Type B pancreatic cell (in vitro differentiated cells): ENCODE measurements at regions not wholly inside any gene's neighbourhood (a gene's known extent, or its start where the extent isn't known, plus 50 kb on each side); places are given as distances from the start of the nearest gene placed in this dataset.

Experiments used
- DNase-seq: peaks from one replicate; pipeline ENCODE4 v3.0.0; 2021; ENCODE audit warnings: mixed read lengths; ENCODE audit not compliant: unreplicated experiment; ENCODE audit errors: extremely low spot score
- H3K27ac Mint-ChIP-seq: 2 replicates; pipeline ENCODE4 v1.8.0; 2021; ENCODE audit warnings: mild to moderate bottlenecking, mixed read lengths
- H3K27me3 Mint-ChIP-seq: 2 replicates; pipeline ENCODE4 v1.8.0; 2021; ENCODE audit warnings: mixed read lengths
- H3K36me3 Mint-ChIP-seq: 2 replicates; pipeline ENCODE4 v1.8.0; 2021; ENCODE audit warnings: mixed read lengths
- H3K4me1 Mint-ChIP-seq: one replicate; pipeline ENCODE4 v1.8.0; 2021; ENCODE audit warnings: mixed read lengths; ENCODE audit not compliant: unreplicated experiment
- H3K4me3 Mint-ChIP-seq: 2 replicates; pipeline ENCODE4 v1.8.0; 2021; ENCODE audit warnings: mild to moderate bottlenecking, mixed read lengths
- H3K9me3 Mint-ChIP-seq: 2 replicates; pipeline ENCODE4 v1.8.0; 2021; ENCODE audit warnings: mixed read lengths
- TF ChIP-seq, protein P1 (sequence below): fragments of 200-600 bp; sonication (generic); conservative IDR thresholded peaks from 2 replicates; pipeline ENCODE4 v1.5.0; 2021; ENCODE audit warnings: antibody characterized with exemption, mild to moderate bottlenecking

DNA sequence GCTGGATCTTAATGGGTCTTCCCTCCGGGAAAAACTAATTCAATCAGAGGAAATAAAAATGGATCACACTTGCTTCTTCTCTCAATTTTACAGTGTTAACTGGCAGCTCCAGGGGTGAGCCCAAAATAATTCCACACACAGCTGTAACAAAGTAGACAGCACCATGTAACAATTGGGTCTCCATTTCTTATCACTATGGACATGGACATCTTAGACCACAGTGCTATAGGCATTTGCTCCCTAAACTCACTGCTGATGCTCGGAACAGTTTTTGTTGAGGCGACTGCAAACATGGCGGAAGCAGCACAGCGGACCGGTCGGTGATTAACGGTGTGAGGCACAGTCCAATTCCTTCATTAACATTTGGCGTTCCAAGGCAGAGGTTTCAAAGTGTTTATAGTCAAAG lies 144.7 kb upstream of the NCK2 start:
- no peaks in the 10 kb centered on the region for H3K27me3 Mint-ChIP-seq
- no peaks in the 10 kb centered on the region for H3K36me3 Mint-ChIP-seq
- H3K4me3 Mint-ChIP-seq = no peak overlapping the region
- peaks cover 8% of the 10 kb centered on the region for H3K4me1 Mint-ChIP-seq
- H3K27ac Mint-ChIP-seq = no peak overlapping the region
- DNase-seq = no peak
- no peaks in the 10 kb centered on the region for H3K9me3 Mint-ChIP-seq
- TF ChIP-seq, protein P1, sequence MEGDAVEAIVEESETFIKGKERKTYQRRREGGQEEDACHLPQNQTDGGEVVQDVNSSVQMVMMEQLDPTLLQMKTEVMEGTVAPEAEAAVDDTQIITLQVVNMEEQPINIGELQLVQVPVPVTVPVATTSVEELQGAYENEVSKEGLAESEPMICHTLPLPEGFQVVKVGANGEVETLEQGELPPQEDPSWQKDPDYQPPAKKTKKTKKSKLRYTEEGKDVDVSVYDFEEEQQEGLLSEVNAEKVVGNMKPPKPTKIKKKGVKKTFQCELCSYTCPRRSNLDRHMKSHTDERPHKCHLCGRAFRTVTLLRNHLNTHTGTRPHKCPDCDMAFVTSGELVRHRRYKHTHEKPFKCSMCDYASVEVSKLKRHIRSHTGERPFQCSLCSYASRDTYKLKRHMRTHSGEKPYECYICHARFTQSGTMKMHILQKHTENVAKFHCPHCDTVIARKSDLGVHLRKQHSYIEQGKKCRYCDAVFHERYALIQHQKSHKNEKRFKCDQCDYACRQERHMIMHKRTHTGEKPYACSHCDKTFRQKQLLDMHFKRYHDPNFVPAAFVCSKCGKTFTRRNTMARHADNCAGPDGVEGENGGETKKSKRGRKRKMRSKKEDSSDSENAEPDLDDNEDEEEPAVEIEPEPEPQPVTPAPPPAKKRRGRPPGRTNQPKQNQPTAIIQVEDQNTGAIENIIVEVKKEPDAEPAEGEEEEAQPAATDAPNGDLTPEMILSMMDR = no peak

DNA sequence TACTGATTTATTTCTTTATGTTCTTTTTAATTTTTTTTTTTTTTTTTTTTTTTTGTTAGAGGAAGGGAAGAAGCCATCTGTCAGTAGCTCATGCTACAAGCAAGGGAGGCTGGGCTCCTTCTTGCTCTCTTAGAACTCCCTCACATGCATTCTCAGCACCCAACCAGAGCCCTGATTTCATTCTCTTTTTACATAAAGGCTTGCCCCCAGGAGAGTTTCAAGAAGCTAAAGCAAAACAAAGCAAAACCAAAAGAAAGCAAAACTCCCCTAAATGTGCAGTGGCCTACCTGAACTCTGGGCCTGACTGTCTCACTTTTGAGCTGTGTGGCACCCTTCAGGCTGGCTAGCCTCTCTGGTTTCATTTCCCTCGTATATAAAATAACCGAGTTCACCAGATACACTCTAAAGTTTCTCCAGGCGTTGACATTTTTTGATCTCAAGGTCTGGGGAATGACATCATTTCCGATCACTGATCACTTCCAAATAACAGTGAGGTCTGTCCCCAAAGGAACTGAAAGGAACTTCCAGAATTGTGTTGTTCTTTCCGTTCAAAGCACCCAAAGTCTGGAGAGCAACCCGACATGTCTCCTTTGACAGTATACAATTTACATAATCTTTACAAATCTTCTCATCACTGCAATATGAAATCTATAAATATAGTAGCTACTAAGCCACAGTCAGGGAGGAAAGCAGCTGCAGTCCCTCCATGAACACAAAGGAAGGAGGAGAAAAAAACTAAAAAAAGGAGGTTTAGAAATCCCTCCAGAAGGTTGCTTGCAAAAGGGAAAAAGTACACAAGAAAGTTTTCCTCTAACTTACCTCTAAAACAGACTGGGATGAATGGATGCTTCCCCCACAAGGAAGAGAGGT lies 145.6 kb upstream of the NCK2 start:
- TF ChIP-seq, protein P1 = no peak
- Mint-ChIP-seq H3K27ac (no peak overlapping the region), H3K27me3 (no peaks in the 10 kb centered on the region), H3K4me1 (peaks cover 8% of the 10 kb centered on the region), H3K4me3 (no peak overlapping the region), H3K36me3 (no peaks in the 10 kb centered on the region), H3K9me3 (no peaks in the 10 kb centered on the region)
- no peak for DNase-seq

DNA sequence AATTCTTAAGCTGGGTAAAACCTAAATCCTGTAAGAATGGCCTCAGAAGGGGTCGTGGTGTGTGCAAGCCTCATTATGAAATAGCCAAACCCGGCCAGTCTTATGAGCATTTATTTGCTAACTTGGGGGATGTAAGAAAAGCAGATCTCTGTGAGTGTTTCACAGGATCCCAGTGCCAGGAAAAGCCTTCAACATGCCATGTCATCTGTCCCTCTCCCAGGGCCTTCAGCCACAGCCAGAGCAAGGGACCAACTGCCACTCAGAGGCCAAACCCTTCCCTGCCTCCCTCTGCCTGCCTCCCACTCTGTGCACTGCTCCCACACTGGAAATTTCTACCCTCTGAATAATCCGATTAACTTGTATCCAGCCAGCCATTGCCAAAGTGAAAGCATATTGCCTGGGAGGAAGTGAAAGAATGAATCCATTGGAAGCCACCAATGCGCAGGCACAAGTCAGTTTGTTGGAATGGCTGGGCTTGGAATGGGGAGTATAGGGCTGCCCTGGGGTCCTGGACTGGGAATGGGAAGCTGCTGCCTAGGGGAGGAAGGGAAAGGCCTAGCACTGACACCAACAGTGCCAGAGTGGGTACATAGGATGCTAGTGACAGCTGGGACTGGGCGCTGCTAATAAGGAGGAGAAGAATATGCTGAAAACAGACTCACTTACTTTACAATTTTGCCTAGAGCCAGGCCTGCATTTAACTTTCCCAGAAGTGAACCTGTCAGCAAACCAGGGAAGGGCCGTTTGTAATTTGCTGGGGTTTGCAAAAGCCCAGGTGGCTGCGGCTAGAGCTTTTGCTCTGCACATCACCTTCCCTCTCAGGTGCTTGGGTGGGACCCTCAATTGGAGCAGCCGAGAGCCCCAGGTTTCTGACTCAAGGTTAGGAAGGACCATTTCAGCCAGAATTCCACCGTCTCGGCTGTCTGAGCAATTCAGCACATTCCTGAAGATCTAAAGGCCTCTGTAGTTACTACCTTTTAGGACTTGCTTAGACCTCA lies 146.6 kb upstream of the NCK2 start:
- no peak for DNase-seq
- no peaks in the 10 kb centered on the region for H3K36me3 Mint-ChIP-seq
- peaks cover 11% of the 10 kb centered on the region for H3K4me1 Mint-ChIP-seq
- H3K27ac Mint-ChIP-seq = no peak overlapping the region
- H3K27me3 Mint-ChIP-seq = no peaks in the 10 kb centered on the region
- no peaks in the 10 kb centered on the region for H3K9me3 Mint-ChIP-seq
- TF ChIP-seq, protein P1 = no peak
- H3K4me3 Mint-ChIP-seq = no peak overlapping the region

DNA sequence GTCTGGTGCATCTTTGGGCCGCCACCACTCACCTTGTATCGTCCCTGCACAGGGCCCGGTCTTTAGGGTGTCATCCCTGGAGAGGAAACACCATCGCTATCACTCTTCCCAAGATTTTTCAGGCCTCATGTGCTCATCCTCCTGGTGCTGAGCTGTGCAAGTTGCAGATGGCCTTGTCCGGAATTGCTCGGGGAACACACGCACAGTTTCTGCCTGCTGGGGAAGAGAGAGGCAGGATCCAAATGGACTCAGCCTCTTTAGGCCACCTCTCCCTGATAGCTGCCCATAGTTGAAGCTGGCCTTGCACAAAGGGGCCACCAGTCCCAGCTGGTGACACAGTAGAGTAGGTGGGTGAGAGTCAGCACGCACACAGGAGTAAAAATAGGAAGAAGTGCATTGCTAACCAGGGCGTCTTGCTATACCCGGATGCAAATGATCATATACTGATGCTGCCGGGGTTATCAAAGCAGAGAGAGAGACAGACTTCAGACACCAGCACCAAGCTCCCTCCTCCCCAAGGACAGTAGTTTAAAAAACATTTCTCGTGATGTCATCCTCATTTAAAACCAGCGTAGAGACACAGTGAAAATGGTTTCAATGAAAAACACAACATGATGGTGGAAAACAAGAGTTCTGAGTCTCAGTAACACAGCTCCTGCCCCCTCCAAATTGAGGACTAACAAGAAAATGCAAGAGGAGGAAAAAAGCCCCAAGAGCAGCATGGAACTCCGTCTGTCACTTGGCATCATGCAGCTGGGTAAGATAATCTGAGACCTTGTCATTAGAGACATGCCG lies 147.5 kb upstream of the NCK2 start:
- H3K4me3 Mint-ChIP-seq = no peak overlapping the region
- TF ChIP-seq, protein P1 = no peak
- H3K27ac Mint-ChIP-seq = no peak overlapping the region
- H3K36me3 Mint-ChIP-seq = no peaks in the 10 kb centered on the region
- H3K9me3 Mint-ChIP-seq = no peaks in the 10 kb centered on the region
- DNase-seq = no peak
- H3K4me1 Mint-ChIP-seq = peaks cover 20% of the 10 kb centered on the region
- H3K27me3 Mint-ChIP-seq = no peaks in the 10 kb centered on the region

DNA sequence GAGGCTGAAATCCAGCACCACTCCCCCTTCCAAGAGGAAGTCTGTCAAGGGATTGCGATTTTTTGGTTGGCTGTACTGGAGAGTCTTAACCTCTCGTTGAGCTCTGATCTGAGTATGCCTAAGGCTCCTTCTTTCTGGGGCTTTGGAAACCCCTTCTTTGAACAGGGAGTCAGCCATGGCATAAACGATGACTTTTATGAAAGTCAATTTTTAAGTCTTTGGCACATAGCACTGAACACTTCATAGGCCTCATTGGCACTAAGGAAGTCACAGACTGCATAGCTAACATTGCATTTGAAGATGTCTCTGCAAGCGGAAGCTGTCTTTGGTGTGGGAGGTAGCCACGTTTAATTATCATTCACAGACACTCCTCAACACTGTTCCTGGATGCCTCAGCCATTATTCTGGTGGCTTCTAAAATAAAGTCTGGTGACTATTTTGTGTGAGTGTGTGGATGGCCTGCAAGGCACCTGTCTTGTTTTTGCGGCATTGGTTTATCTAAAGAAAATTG lies 148.2 kb upstream of the NCK2 start:
- no peak overlapping the region for H3K27ac Mint-ChIP-seq
- H3K9me3 Mint-ChIP-seq = no peaks in the 10 kb centered on the region
- TF ChIP-seq, protein P1 = no peak
- no peaks in the 10 kb centered on the region for H3K36me3 Mint-ChIP-seq
- no peaks in the 10 kb centered on the region for H3K27me3 Mint-ChIP-seq
- H3K4me1 Mint-ChIP-seq = peaks cover 21% of the 10 kb centered on the region
- H3K4me3 Mint-ChIP-seq = no peak overlapping the region
- DNase-seq = no peak
